ENCODE measurements at regions not wholly inside any gene's neighbourhood (a gene's known extent, or its start where the extent isn't known, plus 50 kb on each side); places are given as distances from the start of the nearest gene placed in this dataset.

GRCh38 chr20:43323592-43323991 lies 133.9 kb upstream of the PTPRT start:
- DNase-seq (ENCODE audit: low spot score in 2 of 2), result no peak
- no peaks in the 10 kb centered on the region for H3K9me3 ChIP-seq
- H3K4me1 ChIP-seq, result no peaks in the 10 kb centered on the region
- H3K27ac ChIP-seq, result no peak overlapping the region
- TF ChIP-seq POLR2A (IDR thresholded peaks at IDR 0.05) (no peak), CTCF (IDR thresholded peaks at IDR 0.05) (no peak), POLR2AphosphoS5 (IDR thresholded peaks at IDR 0.05) (no peak), EP300 (IDR thresholded peaks at IDR 0.05) (no peak)
- WGBS, result 65% methylated on average over 4 of the region's 4 CpGs
- peaks cover 4% of the 10 kb centered on the region for H3K27me3 ChIP-seq
- H3K36me3 ChIP-seq, result no peaks in the 10 kb centered on the region
- no peak overlapping the region for H3K4me3 ChIP-seq

GRCh38 chr20:43322851-43323250 lies 133.1 kb upstream of the PTPRT start:
- 47% methylated on average over 4 of the region's 4 CpGs for WGBS
- no peaks in the 10 kb centered on the region for H3K4me1 ChIP-seq
- TF ChIP-seq POLR2A (IDR thresholded peaks at IDR 0.05), result no peak
- no peak for TF ChIP-seq POLR2AphosphoS5 (IDR thresholded peaks at IDR 0.05)
- no peak for TF ChIP-seq CTCF (IDR thresholded peaks at IDR 0.05)
- TF ChIP-seq EP300 (IDR thresholded peaks at IDR 0.05), result no peak
- H3K36me3 ChIP-seq, result no peaks in the 10 kb centered on the region
- H3K9me3 ChIP-seq, result no peaks in the 10 kb centered on the region
- no peak for DNase-seq (ENCODE audit: low spot score in 2 of 2)
- H3K4me3 ChIP-seq, result no peak overlapping the region
- no peak overlapping the region for H3K27ac ChIP-seq
- H3K27me3 ChIP-seq, result peaks cover 4% of the 10 kb centered on the region

GRCh38 chr20:43320536-43320935 lies 130.8 kb upstream of the PTPRT start:
- no peaks in the 10 kb centered on the region for H3K36me3 ChIP-seq
- no peak for TF ChIP-seq POLR2A (IDR thresholded peaks at IDR 0.05)
- no peak for TF ChIP-seq EP300 (IDR thresholded peaks at IDR 0.05)
- no peak for TF ChIP-seq POLR2AphosphoS5 (IDR thresholded peaks at IDR 0.05)
- no peak for TF ChIP-seq CTCF (IDR thresholded peaks at IDR 0.05)
- no peaks in the 10 kb centered on the region for H3K4me1 ChIP-seq
- no peaks in the 10 kb centered on the region for H3K9me3 ChIP-seq
- no peak overlapping the region for H3K4me3 ChIP-seq
- H3K27ac ChIP-seq, result no peak overlapping the region
- peaks cover 6% of the 10 kb centered on the region for H3K27me3 ChIP-seq
- DNase-seq (ENCODE audit: low spot score in 2 of 2), result no peak
- WGBS, result 62% methylated on average over 3 of the region's 3 CpGs

- H3K36me3 ChIP-seq, result no peaks in the 10 kb centered on the region
- no peaks in the 10 kb centered on the region for H3K4me1 ChIP-seq
- no peak overlapping the region for H3K27ac ChIP-seq
- 56% methylated on average over 4 of the region's 5 CpGs for WGBS
- no peaks in the 10 kb centered on the region for H3K9me3 ChIP-seq
- H3K4me3 ChIP-seq, result no peak overlapping the region
- DNase-seq (ENCODE audit: low spot score in 2 of 2), result no peak
- peaks cover 6% of the 10 kb centered on the region for H3K27me3 ChIP-seq
- TF ChIP-seq POLR2AphosphoS5 (IDR thresholded peaks at IDR 0.05), result no peak
- no peak for TF ChIP-seq POLR2A (IDR thresholded peaks at IDR 0.05)
- no peak for TF ChIP-seq EP300 (IDR thresholded peaks at IDR 0.05)
- TF ChIP-seq CTCF (IDR thresholded peaks at IDR 0.05), result no peak
These were observed 129.1 kb upstream of the PTPRT start for GRCh38 chr20:43318755-43319297.

GRCh38 chr20:43316271-43316670 lies 126.6 kb upstream of the PTPRT start:
- no peak for DNase-seq (ENCODE audit: low spot score in 2 of 2)
- H3K9me3 ChIP-seq, result no peaks in the 10 kb centered on the region
- H3K36me3 ChIP-seq, result no peaks in the 10 kb centered on the region
- TF ChIP-seq CTCF (IDR thresholded peaks at IDR 0.05) (no peak), EP300 (IDR thresholded peaks at IDR 0.05) (no peak), POLR2A (IDR thresholded peaks at IDR 0.05) (no peak), POLR2AphosphoS5 (IDR thresholded peaks at IDR 0.05) (no peak)
- H3K4me1 ChIP-seq, result no peaks in the 10 kb centered on the region
- H3K27ac ChIP-seq, result no peak overlapping the region
- H3K27me3 ChIP-seq, result peaks cover 6% of the 10 kb centered on the region
- 69% methylated on average over 3 of the region's 3 CpGs for WGBS
- no peak overlapping the region for H3K4me3 ChIP-seq
